SK-N-SH (cell line): ENCODE measurements at regions not wholly inside any gene's neighbourhood (a gene's known extent, or its start where the extent isn't known, plus 50 kb on each side); places are given as distances from the start of the nearest gene placed in this dataset.
A peak's percentile ranks its signal among the peaks of the same experiment; 100 is the strongest.

ENCODE experiments used
- CTCF ChIA-PET: fragments of 300-600, 350-600 bp; formaldehyde crosslinking; extraction: SDS; loops from one replicate; lab custom pipeline; 2021; lab: Yijun Ruan, JAX
- POLR2A ChIA-PET: fragments of 350-600 bp; sonication (Branson Sonifier 250); formaldehyde crosslinking; extraction: SDS; loops from one replicate; lab custom pipeline; 2020; ENCODE audit warnings: antibody characterized with exemption, inconsistent platforms; lab: Yijun Ruan, JAX
- DNase-seq: peaks from one replicate; pipeline ENCODE4 v3.0.0; 2012
- H2AFZ ChIP-seq: fragments of 200-600 bp; sonication (generic); 2 replicates; pipeline ENCODE4 v1.8.1; 2016; ENCODE audit warnings: antibody characterized with exemption, mild to moderate bottlenecking, low read depth
- H3F3A ChIP-seq: fragments of 200-600 bp; sonication (generic); replicated peaks from 2 replicates; pipeline ENCODE3; 2016; ENCODE audit warnings: antibody characterized with exemption, mild to moderate bottlenecking; ENCODE audit not compliant: insufficient read depth
- H3K27ac ChIP-seq, 2 experiments: fragments of 200-500 bp in 1 of 2; fragments of 200-600 bp in 1 of 2; sonication (Bioruptor generic) in 1 of 2; sonication (generic), shearing (Covaris generic) in 1 of 2; 2 replicates each; pipeline versions ENCODE4 v1.5.1 to v1.6.1; 2014 to 2016; ENCODE audit warnings: low read depth in 2 of 2, inconsistent platforms in 1 of 2, low read length in 1 of 2, mild to moderate bottlenecking in 1 of 2, mixed read lengths in 1 of 2
- H3K27me3 ChIP-seq: fragments of 200-600 bp; sonication (generic), shearing (Covaris generic); 2 replicates; pipeline ENCODE4 v1.6.1; 2016; ENCODE audit warnings: mixed run types; ENCODE audit not compliant: insufficient read depth
- H3K36me3 ChIP-seq, 2 experiments: fragments of 200-500 bp in 1 of 2; fragments of 200-600 bp in 1 of 2; sonication (Bioruptor generic) in 1 of 2; sonication (generic) in 1 of 2; replicated peaks in 1 of 2; 2 replicates each; pipeline versions ENCODE3 to v1.5.1; 2014 to 2016; ENCODE audit warnings: low read length in 1 of 2, mild to moderate bottlenecking in 1 of 2; ENCODE audit not compliant: insufficient read depth in 2 of 2, control insufficient read depth in 1 of 2
- H3K4me1 ChIP-seq, 2 experiments: fragments of 200-500 bp in 1 of 2; fragments of 200-600 bp in 1 of 2; sonication (Bioruptor generic) in 1 of 2; sonication (generic), shearing (Covaris generic) in 1 of 2; 2 replicates each; pipeline versions ENCODE4 v1.5.1 to v1.6.1; 2014 to 2016; ENCODE audit warnings: low read depth in 1 of 2, low read length in 1 of 2, mixed run types in 1 of 2; ENCODE audit not compliant: insufficient read depth in 2 of 2, control insufficient read depth in 1 of 2
- H3K4me2 ChIP-seq: fragments of 200-600 bp; sonication (generic), shearing (Covaris generic); 2 replicates; pipeline ENCODE4 v1.6.1; 2017; ENCODE audit warnings: mixed run types
- H3K4me3 ChIP-seq, 2 experiments: fragments of 200-500 bp in 1 of 2; fragments of 200-600 bp in 1 of 2; sonication (Bioruptor generic) in 1 of 2; sonication (generic), shearing (Covaris generic) in 1 of 2; 2 replicates each; pipeline versions ENCODE4 v1.5.1 to v1.8.1; 2014 to 2016; ENCODE audit warnings: low read depth in 2 of 2, inconsistent platforms in 1 of 2, low read length in 1 of 2, mild to moderate bottlenecking in 1 of 2, mixed read lengths in 1 of 2, moderate library complexity in 1 of 2
- H3K79me2 ChIP-seq: fragments of 200-600 bp; sonication (generic); 2 replicates; pipeline ENCODE4 v1.8.1; 2017; ENCODE audit warnings: mild to moderate bottlenecking; ENCODE audit not compliant: insufficient read depth
- H3K9ac ChIP-seq: fragments of 200-600 bp; sonication (generic); 2 replicates; pipeline ENCODE4 v1.6.1; 2017; ENCODE audit warnings: mixed run types
- H3K9me2 ChIP-seq: fragments of 200-600 bp; sonication (generic); 2 replicates; pipeline ENCODE4 v1.6.1; 2017; ENCODE audit warnings: mixed run types
- H3K9me3 ChIP-seq: fragments of 200-600 bp; sonication (generic); 2 replicates; pipeline ENCODE4 v1.6.1; 2017; ENCODE audit warnings: mixed run types, mild to moderate bottlenecking, moderate library complexity
- H4K20me1 ChIP-seq: fragments of 200-600 bp; sonication (generic); 2 replicates; pipeline ENCODE4 v1.6.1; 2017; ENCODE audit warnings: mild to moderate bottlenecking, mixed run types; ENCODE audit not compliant: insufficient read depth
- EP300 ChIP-seq, 2 experiments: IDR thresholded peaks; 2 replicates each; pipeline versions ENCODE4 v1.4.0 to v1.6.1; 2012; ENCODE audit warnings: borderline replicate concordance in 1 of 2, low read depth in 1 of 2, low read length in 1 of 2
- FOXJ3 ChIP-seq: sonication (generic); formaldehyde crosslinking; IDR thresholded peaks from 2 replicates; pipeline ENCODE4 v1.5.1; 2020; ENCODE audit warnings: mild to moderate bottlenecking, missing genetic modification reagents
- GABPA ChIP-seq: IDR thresholded peaks from 2 replicates; pipeline ENCODE4 v1.4.0; 2012; ENCODE audit warnings: low read depth, mild to moderate bottlenecking
- MXI1 ChIP-seq: IDR thresholded peaks from 2 replicates; pipeline ENCODE4 v1.6.1; 2012; ENCODE audit warnings: mild to moderate bottlenecking, low read depth, low read length, improper control_type of control experiment
- RFX5 ChIP-seq: IDR thresholded peaks from 2 replicates; pipeline ENCODE4 v1.6.1; 2012; ENCODE audit warnings: mild to moderate bottlenecking, improper control_type of control experiment, low read length
- SIN3A ChIP-seq: IDR thresholded peaks from 2 replicates; pipeline ENCODE4 v1.6.1; 2012; ENCODE audit warnings: low read depth, mild to moderate bottlenecking, low read length, moderate library complexity, borderline replicate concordance
- TCF12 ChIP-seq: IDR thresholded peaks from 2 replicates; pipeline ENCODE4 v1.4.0; 2012
- WGBS: methylation state at CpG from one replicate; pipeline ENCODE4 v1.1.6; 2017; ENCODE audit warnings: low lambda C conversion rate; 5-methylcytosine and 5-hydroxymethylcytosine counted together
- TF ChIP-seq, protein P1 (sequence below): fragments of 200-600 bp; sonication (generic); IDR thresholded peaks from 2 replicates; pipeline ENCODE4 v1.6.1; 2017; ENCODE audit warnings: antibody characterized with exemption, mild to moderate bottlenecking, moderate library complexity

DNA sequence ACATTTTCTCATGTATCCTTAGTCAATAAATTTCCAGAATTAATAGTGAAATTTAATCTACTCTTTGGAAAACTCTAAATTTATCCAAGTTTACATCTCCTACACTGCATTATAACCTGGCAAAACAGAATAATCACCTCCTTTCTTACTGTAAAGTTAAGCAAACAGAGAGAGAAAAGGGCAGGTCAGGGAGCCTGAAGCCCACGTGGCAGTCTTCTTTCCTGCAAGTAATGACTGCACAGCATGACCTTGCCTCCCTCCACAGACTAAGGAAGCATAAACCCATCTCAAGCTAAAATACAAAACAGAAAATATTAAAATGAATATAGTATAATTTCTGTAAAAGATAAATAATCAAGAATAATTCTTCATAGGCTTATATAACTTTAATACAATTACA, 1153.0 kb downstream of the C4orf33 start:
- DNase-seq, result no peak
- Histone ChIP-seq H2AFZ (no peak overlapping the region), H3K4me2 (no peak overlapping the region), H3K36me3 (no peaks in the 10 kb centered on the region), H4K20me1 (no peaks in the 10 kb centered on the region), H3K9me2 (no peaks in the 10 kb centered on the region), H3K9ac (no peak overlapping the region), H3F3A (no peaks in the 10 kb centered on the region), H3K4me1 (no peaks in the 10 kb centered on the region; a peak in 1 of 4 replicates), H3K27me3 (no peaks in the 10 kb centered on the region), H3K27ac (no peak overlapping the region), H3K4me3 (no peak overlapping the region), H3K79me2 (no peaks in the 10 kb centered on the region), H3K9me3 (no peaks in the 10 kb centered on the region)
- ChIA-PET POLR2A (no interaction called here), CTCF (no interaction called here)
- TF ChIP-seq, protein P1, sequence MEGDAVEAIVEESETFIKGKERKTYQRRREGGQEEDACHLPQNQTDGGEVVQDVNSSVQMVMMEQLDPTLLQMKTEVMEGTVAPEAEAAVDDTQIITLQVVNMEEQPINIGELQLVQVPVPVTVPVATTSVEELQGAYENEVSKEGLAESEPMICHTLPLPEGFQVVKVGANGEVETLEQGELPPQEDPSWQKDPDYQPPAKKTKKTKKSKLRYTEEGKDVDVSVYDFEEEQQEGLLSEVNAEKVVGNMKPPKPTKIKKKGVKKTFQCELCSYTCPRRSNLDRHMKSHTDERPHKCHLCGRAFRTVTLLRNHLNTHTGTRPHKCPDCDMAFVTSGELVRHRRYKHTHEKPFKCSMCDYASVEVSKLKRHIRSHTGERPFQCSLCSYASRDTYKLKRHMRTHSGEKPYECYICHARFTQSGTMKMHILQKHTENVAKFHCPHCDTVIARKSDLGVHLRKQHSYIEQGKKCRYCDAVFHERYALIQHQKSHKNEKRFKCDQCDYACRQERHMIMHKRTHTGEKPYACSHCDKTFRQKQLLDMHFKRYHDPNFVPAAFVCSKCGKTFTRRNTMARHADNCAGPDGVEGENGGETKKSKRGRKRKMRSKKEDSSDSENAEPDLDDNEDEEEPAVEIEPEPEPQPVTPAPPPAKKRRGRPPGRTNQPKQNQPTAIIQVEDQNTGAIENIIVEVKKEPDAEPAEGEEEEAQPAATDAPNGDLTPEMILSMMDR, result no peak
- TF ChIP-seq MXI1, result no peak
- TF ChIP-seq FOXJ3, result no peak
- no peak for TF ChIP-seq RFX5
- TF ChIP-seq TCF12, result no peak
- 4% methylated on average over 1 of the region's 1 CpG for WGBS

DNA sequence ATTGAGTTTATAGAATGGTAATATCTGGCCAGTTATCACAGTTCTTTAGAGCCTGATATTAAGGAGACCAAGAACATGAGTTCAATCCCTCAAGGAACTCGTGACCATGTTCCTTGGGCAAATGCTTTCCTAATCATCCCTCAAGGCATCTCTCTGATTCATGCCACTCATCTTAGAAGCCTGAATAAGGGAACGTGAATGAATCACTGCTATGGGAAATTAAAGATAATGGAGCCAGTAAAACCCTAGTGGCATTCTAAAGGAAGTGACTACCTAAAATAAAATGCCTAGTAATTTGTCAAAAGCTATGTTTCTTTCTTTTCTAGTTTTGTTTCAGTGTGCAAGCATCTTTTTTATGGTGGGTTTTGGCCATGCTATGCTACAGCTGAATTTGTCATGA, 1161.3 kb downstream of the C4orf33 start:
- TF ChIP-seq EP300 (IDR thresholded peaks at IDR 0.05; ENCODE audit: borderline replicate concordance in 1 of 2, low read depth in 1 of 2, low read length in 1 of 2), result no peak
- no peak for TF ChIP-seq GABPA
- TF ChIP-seq, protein P1, result peak; percentile 22; the same call in 1 of the 2 replicates
- no peak for TF ChIP-seq SIN3A
- Histone ChIP-seq H3F3A (no peaks in the 10 kb centered on the region), H3K4me1 (no peaks in the 10 kb centered on the region; a peak in 1 of 4 replicates), H3K4me3 (no peak overlapping the region), H3K27me3 (no peaks in the 10 kb centered on the region), H3K9ac (no peak overlapping the region), H4K20me1 (no peaks in the 10 kb centered on the region), H2AFZ (no peak overlapping the region), H3K9me2 (no peaks in the 10 kb centered on the region), H3K36me3 (no peaks in the 10 kb centered on the region), H3K4me2 (no peak overlapping the region), H3K79me2 (no peaks in the 10 kb centered on the region), H3K9me3 (no peaks in the 10 kb centered on the region), H3K27ac (0 out of 4 replicates have a peak overlapping the region, but pooled peaks of 1 of the 2 experiments have one; percentile 16)
- DNase-seq, result no peak
- 0% methylated on average over 2 of the region's 2 CpGs for WGBS
- ChIA-PET POLR2A (interaction anchor here (0.5 kb wide), 1 partner anchor 75 kb away, joined by 4 read pairs; no protein-coding TSS in a partner anchor), CTCF (no interaction called here)
